ENCODE measurements at regions not wholly inside any gene's neighbourhood (a gene's known extent, or its start where the extent isn't known, plus 50 kb on each side); places are given as distances from the start of the nearest gene placed in this dataset.

DNA sequence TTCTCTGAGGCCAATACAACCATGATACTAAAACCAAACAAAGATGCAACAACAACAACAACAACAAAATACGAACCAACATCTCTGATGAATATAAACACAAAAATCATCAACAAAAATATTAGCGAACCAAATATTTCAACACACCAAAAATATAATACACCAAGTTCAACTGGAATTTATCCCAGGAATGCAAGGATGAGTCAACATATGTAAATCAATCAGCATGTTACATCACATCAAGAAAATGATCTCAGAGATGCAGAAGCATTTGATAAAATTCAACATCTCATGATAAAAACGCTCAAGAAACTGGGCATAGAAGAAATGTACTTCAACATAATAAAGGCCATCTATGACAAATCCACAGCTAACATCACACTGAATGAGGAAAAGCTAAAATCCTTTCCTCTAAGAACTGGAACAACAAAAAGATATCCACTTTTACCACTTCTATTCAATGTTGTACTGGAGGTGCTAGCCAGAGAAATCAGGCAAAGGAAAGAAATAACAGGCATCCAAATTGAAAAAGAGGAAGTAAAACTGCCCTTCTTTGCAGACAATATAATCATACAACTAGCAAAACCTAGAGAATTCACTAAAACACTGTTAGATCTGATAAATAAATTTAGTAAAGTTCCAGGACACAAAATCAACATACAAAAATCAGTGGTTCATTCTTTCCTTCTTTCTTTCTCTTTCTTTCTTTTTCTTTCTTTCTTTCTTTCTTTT is 2448.7 kb upstream of the PCDH20 start:
- no peaks in the 10 kb centered on the region for H3K36me3 ChIP-seq (ENCODE audit: control insufficient read depth in 2 of 2, insufficient read depth in 2 of 2, low read length in 1 of 2)
- H3K9me3 ChIP-seq (replicated peaks; ENCODE audit: control insufficient read depth, insufficient read depth, low read length), result no peaks in the 10 kb centered on the region
- in situ Hi-C loops (cut with MboI), result no loop called here
- ATAC-seq (peak; percentile 64), FAIRE-seq (no peak), DNase-seq (ENCODE audit: low read depth, low spot score) (no peak)
- SMC1A ChIA-PET (ENCODE audit: uncharacterized antibody, unreplicated experiment), result no interaction called here
- H3K79me2 ChIP-seq (ENCODE audit: control insufficient read depth, insufficient read depth, low read length), result no peaks in the 10 kb centered on the region
- no peaks in the 10 kb centered on the region for H4K20me1 ChIP-seq (ENCODE audit: control insufficient read depth, insufficient read depth)
- no peak overlapping the region for H3K4me2 ChIP-seq (ENCODE audit: control insufficient read depth, insufficient read depth)
- POLR2A ChIA-PET, result no interaction called here
- CTCF ChIA-PET, result no interaction called here
- TF ChIP-seq EGR1 (IDR thresholded peaks at IDR 0.05; ENCODE audit: borderline replicate concordance in 1 of 2, low read depth in 2 of 2, low read length in 2 of 2), result no peak
- TF ChIP-seq LARP7 (IDR thresholded peaks at IDR 0.05), result no peak
- TF ChIP-seq JUNB (IDR thresholded peaks at IDR 0.05), result no peak
- TF ChIP-seq, protein P1, sequence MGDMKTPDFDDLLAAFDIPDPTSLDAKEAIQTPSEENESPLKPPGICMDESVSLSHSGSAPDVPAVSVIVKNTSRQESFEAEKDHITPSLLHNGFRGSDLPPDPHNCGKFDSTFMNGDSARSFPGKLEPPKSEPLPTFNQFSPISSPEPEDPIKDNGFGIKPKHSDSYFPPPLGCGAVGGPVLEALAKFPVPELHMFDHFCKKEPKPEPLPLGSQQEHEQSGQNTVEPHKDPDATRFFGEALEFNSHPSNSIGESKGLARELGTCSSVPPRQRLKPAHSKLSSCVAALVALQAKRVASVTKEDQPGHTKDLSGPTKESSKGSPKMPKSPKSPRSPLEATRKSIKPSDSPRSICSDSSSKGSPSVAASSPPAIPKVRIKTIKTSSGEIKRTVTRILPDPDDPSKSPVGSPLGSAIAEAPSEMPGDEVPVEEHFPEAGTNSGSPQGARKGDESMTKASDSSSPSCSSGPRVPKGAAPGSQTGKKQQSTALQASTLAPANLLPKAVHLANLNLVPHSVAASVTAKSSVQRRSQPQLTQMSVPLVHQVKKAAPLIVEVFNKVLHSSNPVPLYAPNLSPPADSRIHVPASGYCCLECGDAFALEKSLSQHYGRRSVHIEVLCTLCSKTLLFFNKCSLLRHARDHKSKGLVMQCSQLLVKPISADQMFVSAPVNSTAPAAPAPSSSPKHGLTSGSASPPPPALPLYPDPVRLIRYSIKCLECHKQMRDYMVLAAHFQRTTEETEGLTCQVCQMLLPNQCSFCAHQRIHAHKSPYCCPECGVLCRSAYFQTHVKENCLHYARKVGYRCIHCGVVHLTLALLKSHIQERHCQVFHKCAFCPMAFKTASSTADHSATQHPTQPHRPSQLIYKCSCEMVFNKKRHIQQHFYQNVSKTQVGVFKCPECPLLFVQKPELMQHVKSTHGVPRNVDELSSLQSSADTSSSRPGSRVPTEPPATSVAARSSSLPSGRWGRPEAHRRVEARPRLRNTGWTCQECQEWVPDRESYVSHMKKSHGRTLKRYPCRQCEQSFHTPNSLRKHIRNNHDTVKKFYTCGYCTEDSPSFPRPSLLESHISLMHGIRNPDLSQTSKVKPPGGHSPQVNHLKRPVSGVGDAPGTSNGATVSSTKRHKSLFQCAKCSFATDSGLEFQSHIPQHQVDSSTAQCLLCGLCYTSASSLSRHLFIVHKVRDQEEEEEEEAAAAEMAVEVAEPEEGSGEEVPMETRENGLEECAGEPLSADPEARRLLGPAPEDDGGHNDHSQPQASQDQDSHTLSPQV (IDR thresholded peaks at IDR 0.05), result no peak
- TF ChIP-seq STAT3 (IDR thresholded peaks at IDR 0.05; ENCODE audit: low read depth, low read length), result no peak
- TF ChIP-seq, protein P2, sequence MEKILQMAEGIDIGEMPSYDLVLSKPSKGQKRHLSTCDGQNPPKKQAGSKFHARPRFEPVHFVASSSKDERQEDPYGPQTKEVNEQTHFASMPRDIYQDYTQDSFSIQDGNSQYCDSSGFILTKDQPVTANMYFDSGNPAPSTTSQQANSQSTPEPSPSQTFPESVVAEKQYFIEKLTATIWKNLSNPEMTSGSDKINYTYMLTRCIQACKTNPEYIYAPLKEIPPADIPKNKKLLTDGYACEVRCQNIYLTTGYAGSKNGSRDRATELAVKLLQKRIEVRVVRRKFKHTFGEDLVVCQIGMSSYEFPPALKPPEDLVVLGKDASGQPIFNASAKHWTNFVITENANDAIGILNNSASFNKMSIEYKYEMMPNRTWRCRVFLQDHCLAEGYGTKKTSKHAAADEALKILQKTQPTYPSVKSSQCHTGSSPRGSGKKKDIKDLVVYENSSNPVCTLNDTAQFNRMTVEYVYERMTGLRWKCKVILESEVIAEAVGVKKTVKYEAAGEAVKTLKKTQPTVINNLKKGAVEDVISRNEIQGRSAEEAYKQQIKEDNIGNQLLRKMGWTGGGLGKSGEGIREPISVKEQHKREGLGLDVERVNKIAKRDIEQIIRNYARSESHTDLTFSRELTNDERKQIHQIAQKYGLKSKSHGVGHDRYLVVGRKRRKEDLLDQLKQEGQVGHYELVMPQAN (conservative IDR thresholded peaks at IDR 0.05), result no peak
- no peak for TF ChIP-seq KAT2A (conservative IDR thresholded peaks at IDR 0.05; ENCODE audit: control insufficient read depth, low read depth, low read length)
- no peak for TF ChIP-seq POLR2AphosphoS5 (IDR thresholded peaks at IDR 0.05; ENCODE audit: low read length)
- TF ChIP-seq RUNX3 (IDR thresholded peaks at IDR 0.05; ENCODE audit: low read length), result no peak
- TF ChIP-seq NBN (IDR thresholded peaks at IDR 0.05), result no peak
- no peak for TF ChIP-seq RAD21 (IDR thresholded peaks at IDR 0.05; ENCODE audit: insufficient read depth, low read depth, low read length)
- TF ChIP-seq, protein P3, sequence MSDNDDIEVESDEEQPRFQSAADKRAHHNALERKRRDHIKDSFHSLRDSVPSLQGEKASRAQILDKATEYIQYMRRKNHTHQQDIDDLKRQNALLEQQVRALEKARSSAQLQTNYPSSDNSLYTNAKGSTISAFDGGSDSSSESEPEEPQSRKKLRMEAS (IDR thresholded peaks at IDR 0.05; ENCODE audit: low read depth, low read length), result no peak
- no peak for TF ChIP-seq ESRRA (IDR thresholded peaks at IDR 0.05; ENCODE audit: low read length)
- TF ChIP-seq, protein P4, sequence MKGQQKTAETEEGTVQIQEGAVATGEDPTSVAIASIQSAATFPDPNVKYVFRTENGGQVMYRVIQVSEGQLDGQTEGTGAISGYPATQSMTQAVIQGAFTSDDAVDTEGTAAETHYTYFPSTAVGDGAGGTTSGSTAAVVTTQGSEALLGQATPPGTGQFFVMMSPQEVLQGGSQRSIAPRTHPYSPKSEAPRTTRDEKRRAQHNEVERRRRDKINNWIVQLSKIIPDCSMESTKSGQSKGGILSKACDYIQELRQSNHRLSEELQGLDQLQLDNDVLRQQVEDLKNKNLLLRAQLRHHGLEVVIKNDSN (IDR thresholded peaks at IDR 0.05; ENCODE audit: borderline replicate concordance, extremely low read length, insufficient read depth, low read depth, low read length), result no peak
- TF ChIP-seq POU2F2 (IDR thresholded peaks at IDR 0.05; ENCODE audit: borderline replicate concordance, low read depth, low read length), result no peak
- TF ChIP-seq CHD2 (IDR thresholded peaks at IDR 0.05; ENCODE audit: borderline replicate concordance, low read depth, low read length), result no peak
- TF ChIP-seq NRF1 (conservative IDR thresholded peaks at IDR 0.05; ENCODE audit: low read depth, low read length), result no peak
- no peak for TF ChIP-seq JUND (IDR thresholded peaks at IDR 0.05; ENCODE audit: low read depth, low read length)
- TF ChIP-seq PML (IDR thresholded peaks at IDR 0.05; ENCODE audit: low read length), result no peak
- no peak for TF ChIP-seq HCFC1 (IDR thresholded peaks at IDR 0.05; ENCODE audit: low read length)
- BruUV-seq (replicated peaks), result no TSS peak
- intact Hi-C loops (cut with micrococcal nuclease; ENCODE audit: unreplicated experiment), result no loop called here
- no peak overlapping the region for H2AFZ ChIP-seq (ENCODE audit: control insufficient read depth, low read depth, low read length)
- H3K4me3 ChIP-seq, result no peak overlapping the region
- H3K4me1 ChIP-seq (ENCODE audit: control insufficient read depth, insufficient read depth, low read length), result no peaks in the 10 kb centered on the region
- WGBS (ENCODE audit: insufficient coverage, insufficient replicate concordance, low lambda C conversion rate, missing lambda C conversion rate), result 25% methylated on average over 3 of the region's 3 CpGs
- no peak overlapping the region for H3K9ac ChIP-seq (ENCODE audit: control insufficient read depth, insufficient read depth, low read length)
- RAD21 ChIA-PET (ENCODE audit: unreplicated experiment), result no interaction called here
- no peak overlapping the region for H3K27ac ChIP-seq (ENCODE audit: control insufficient read depth, insufficient read depth)
- H3K27me3 ChIP-seq (replicated peaks in 1 of 2; ENCODE audit: control insufficient read depth in 2 of 2, insufficient read depth in 2 of 2, low read length in 1 of 2), result no peaks in the 10 kb centered on the region
